ENCODE measurements at regions not wholly inside any gene's neighbourhood (a gene's known extent, or its start where the extent isn't known, plus 50 kb on each side); places are given as distances from the start of the nearest gene placed in this dataset.
"Not testable (repeated sequence)": the region's sequence is repeated elsewhere in the genome, so short reads cannot be mapped to it uniquely, and the experiment has no call there.

GRCh38 chr6:6872459-6873344 is 235.1 kb upstream of the RREB1 start:
- no peak for TF ChIP-seq CTCF (IDR thresholded peaks at IDR 0.05; ENCODE audit: unreplicated experiment in 3 of 3)
- no peaks in the 10 kb centered on the region for H3K36me3 Mint-ChIP-seq (ENCODE audit: low read depth)
- H3K4me1 Mint-ChIP-seq, result peaks cover 36% of the 10 kb centered on the region
- H3K9me3 Mint-ChIP-seq, result peaks cover 5% of the 10 kb centered on the region
- peaks cover 4% of the 10 kb centered on the region for H3K27me3 Mint-ChIP-seq (ENCODE audit: low read depth)
- H3K27ac Mint-ChIP-seq, result no peak overlapping the region
- no peak overlapping the region for H3K4me3 Mint-ChIP-seq

- H3K27ac Mint-ChIP-seq, result no peak overlapping the region
- peaks cover 6% of the 10 kb centered on the region for H3K27me3 Mint-ChIP-seq (ENCODE audit: low read depth)
- TF ChIP-seq CTCF (IDR thresholded peaks at IDR 0.05; ENCODE audit: unreplicated experiment in 3 of 3), result no peak
Observed at GRCh38 chr6:6873778-6874177, 234.0 kb upstream of the RREB1 start.

GRCh38 chr6:6875818-6876470 is 231.8 kb upstream of the RREB1 start:
- TF ChIP-seq CTCF (IDR thresholded peaks at IDR 0.05; ENCODE audit: unreplicated experiment in 3 of 3), result no peak
- Mint-ChIP-seq H3K4me3 (peak overlapping the region in 1 of 3 experiments; percentile 39), H3K4me1 (peaks cover 46% of the 10 kb centered on the region), H3K36me3 (ENCODE audit: low read depth) (no peaks in the 10 kb centered on the region), H3K9me3 (peaks cover 3% of the 10 kb centered on the region), H3K27me3 (ENCODE audit: low read depth) (peaks cover 9% of the 10 kb centered on the region), H3K27ac (peak overlapping the region; percentile 58 to 85 (median 65))

More at GRCh38 chr6:6873778-6874177, 234.0 kb upstream of the RREB1 start:
- Mint-ChIP-seq H3K4me1 (peaks cover 36% of the 10 kb centered on the region), H3K36me3 (ENCODE audit: low read depth) (no peaks in the 10 kb centered on the region), H3K9me3 (peaks cover 5% of the 10 kb centered on the region), H3K4me3 (no peak overlapping the region)

- H3K27me3 Mint-ChIP-seq (ENCODE audit: low read depth); H3K36me3 Mint-ChIP-seq (ENCODE audit: low read depth); H3K27ac Mint-ChIP-seq; H3K9me3 Mint-ChIP-seq; H3K4me3 Mint-ChIP-seq: not testable (repeated sequence)
- H3K4me1 Mint-ChIP-seq, result peaks cover 55% of the 10 kb centered on the region
Observed at GRCh38 chr6:6877792-6878191, 230.0 kb upstream of the RREB1 start.

GRCh38 chr6:6878887-6879585 is 228.7 kb upstream of the RREB1 start:
- H3K4me1 Mint-ChIP-seq, result peaks cover 43% of the 10 kb centered on the region
- H3K9me3 Mint-ChIP-seq, result peaks cover 3% of the 10 kb centered on the region
- TF ChIP-seq CTCF (IDR thresholded peaks at IDR 0.05; ENCODE audit: unreplicated experiment in 3 of 3), result no peak
- no peak overlapping the region for H3K4me3 Mint-ChIP-seq
- peaks cover 15% of the 10 kb centered on the region for H3K27me3 Mint-ChIP-seq (ENCODE audit: low read depth)
- no peaks in the 10 kb centered on the region for H3K36me3 Mint-ChIP-seq (ENCODE audit: low read depth)
- H3K27ac Mint-ChIP-seq, result peak overlapping the region in 2 of 3 experiments; percentile 1 to 9

GRCh38 chr6:6879586-6879974 is 228.2 kb upstream of the RREB1 start:
- H3K4me3 Mint-ChIP-seq; H3K36me3 Mint-ChIP-seq (ENCODE audit: low read depth); H3K9me3 Mint-ChIP-seq: not testable (repeated sequence)
- Mint-ChIP-seq H3K27ac (peak overlapping the region in 1 of 3 experiments; percentile 1), H3K4me1 (peaks cover 38% of the 10 kb centered on the region), H3K27me3 (ENCODE audit: low read depth) (peaks cover 15% of the 10 kb centered on the region)
